Aorta (tissue), 5 donors: ENCODE measurements at regions not wholly inside any gene's neighbourhood (a gene's known extent, or its start where the extent isn't known, plus 50 kb on each side); places are given as distances from the start of the nearest gene placed in this dataset.

Experiments
- ATAC-seq: fragments of 200-7000 bp; cut with Tn5 transposase; one replicate; pipeline ENCODE4 v1.9.1; 2022; ENCODE audit warnings: moderate library complexity; ENCODE audit not compliant: low FRiP score
- DNase-seq, 2 donors: peaks; one replicate each; pipeline ENCODE4 v3.0.0-alpha.2; 2020
- H3K27ac ChIP-seq, 2 donors: one replicate each; pipeline ENCODE4 v1.5.1; 2013; ENCODE audit warnings: low read length in 2 of 2, mild to moderate bottlenecking in 2 of 2, moderate library complexity in 2 of 2, control low read depth in 1 of 2, inconsistent platforms in 1 of 2, low read depth in 1 of 2
- H3K27me3 ChIP-seq, 2 donors: one replicate each; pipeline ENCODE4 v1.6.1; 2013; ENCODE audit warnings: control low read depth in 1 of 2, low read length in 1 of 2, mild to moderate bottlenecking in 1 of 2, moderate library complexity in 1 of 2; ENCODE audit not compliant: insufficient read depth in 2 of 2, control insufficient read depth in 1 of 2
- H3K36me3 ChIP-seq, 2 donors: one replicate each; pipeline ENCODE4 v1.6.1; 2013; ENCODE audit warnings: control low read depth in 1 of 2, low read length in 1 of 2, mild to moderate bottlenecking in 1 of 2; ENCODE audit not compliant: insufficient read depth in 2 of 2, control insufficient read depth in 1 of 2
- H3K4me1 ChIP-seq, 2 donors: one replicate each; pipeline ENCODE4 v1.6.1; 2013; ENCODE audit warnings: low read length in 2 of 2, control low read depth in 1 of 2, mild to moderate bottlenecking in 1 of 2, moderate library complexity in 1 of 2; ENCODE audit not compliant: insufficient read depth in 2 of 2, control insufficient read depth in 1 of 2
- H3K4me3 ChIP-seq, 2 donors: one replicate each; pipeline ENCODE4 v1.5.1; 2013; ENCODE audit warnings: low read length in 2 of 2, control low read depth in 1 of 2, mild to moderate bottlenecking in 1 of 2
- H3K9me3 ChIP-seq: one replicate; pipeline ENCODE4 v1.6.1; 2013; ENCODE audit warnings: mild to moderate bottlenecking, low read length; ENCODE audit not compliant: control insufficient read depth
- WGBS, 2 donors: extraction: QIAGEN DNeasy Blood & Tissue Kit; methylation state at CpG; one replicate each; pipeline ENCODE4 v1.1.7; 2013; 5-methylcytosine and 5-hydroxymethylcytosine counted together
- intact Hi-C, 2 donors: fragments of 100-400 bp; cut with DNase I; formaldehyde crosslinking; loops; one replicate each; pipeline versions ENCODE4 v1.14.2 to v1.15.0; 2022
- donor health status: healthy with polysubstance abuse.
- donor health status: Bipolar disorder and iron deficiency.
- donor health status: DM: no; HTN: no; CAD: no.
- donor health status: DM: no; HTN: no; CAD: no.
- donor health status: DM: yes; HTN: yes; CAD: no.

GRCh38 chr2:140138736-140139135 is 1358.5 kb upstream of the NXPH2 start:
- no peak for ATAC-seq

GRCh38 chr2:140136861-140137260 is 1356.7 kb upstream of the NXPH2 start:
- WGBS, 2 donors, result 78 to 85% methylated on average over 1 of the region's 1 CpG
- H3K4me3 ChIP-seq, result no peak overlapping the region
- peaks cover 2% of the 10 kb centered on the region for H3K9me3 ChIP-seq
- DNase-seq, result no peak
- H3K4me1 ChIP-seq, result no peaks in the 10 kb centered on the region
- H3K27me3 ChIP-seq, result no peaks in the 10 kb centered on the region
- intact Hi-C loops, result no loop called here
- no peaks in the 10 kb centered on the region for H3K36me3 ChIP-seq
- no peak overlapping the region for H3K27ac ChIP-seq
- no peak for ATAC-seq

More at GRCh38 chr2:140138736-140139135, 1358.5 kb upstream of the NXPH2 start:
- Histone ChIP-seq H3K4me1 (no peaks in the 10 kb centered on the region), H3K27me3 (no peaks in the 10 kb centered on the region), H3K9me3 (peaks cover 2% of the 10 kb centered on the region), H3K36me3 (no peaks in the 10 kb centered on the region), H3K27ac (no peak overlapping the region), H3K4me3 (no peak overlapping the region)
- intact Hi-C loops, result no loop called here
- no peak for DNase-seq
- whole genome bisulfite sequencing, 2 donors, result 91% methylated on average over 6 of the region's 6 CpGs

- H3K27me3 ChIP-seq, result no peaks in the 10 kb centered on the region
- H3K27ac ChIP-seq, result no peak overlapping the region
- ATAC-seq, result no peak
- intact Hi-C loops, result no loop called here
- no peak for DNase-seq
- H3K36me3 ChIP-seq, result no peaks in the 10 kb centered on the region
- H3K9me3 ChIP-seq, result peaks cover 2% of the 10 kb centered on the region
- H3K4me3 ChIP-seq, result no peak overlapping the region
- no peaks in the 10 kb centered on the region for H3K4me1 ChIP-seq
Measured at GRCh38 chr2:140136366-140136765, 1356.2 kb upstream of the NXPH2 start.

- intact Hi-C loops, result no loop called here
- no peak for DNase-seq
- Histone ChIP-seq H3K4me1 (no peaks in the 10 kb centered on the region), H3K4me3 (no peak overlapping the region), H3K27ac (no peak overlapping the region), H3K9me3 (no peaks in the 10 kb centered on the region), H3K27me3 (no peaks in the 10 kb centered on the region), H3K36me3 (no peaks in the 10 kb centered on the region)
- ATAC-seq, result no peak
- 68 to 76% methylated on average over 2 of the region's 2 CpGs for whole genome bisulfite sequencing, 2 donors
Measured at GRCh38 chr2:140128909-140129308, 1348.7 kb upstream of the NXPH2 start.

GRCh38 chr2:140122001-140122400 is 1341.8 kb upstream of the NXPH2 start:
- no peak for ATAC-seq
- WGBS, 2 donors, result 85 to 90% methylated on average over 5 of the region's 5 CpGs
- no peak overlapping the region for H3K4me3 ChIP-seq

GRCh38 chr2:140117386-140117785 is 1337.2 kb upstream of the NXPH2 start:
- Histone ChIP-seq H3K36me3 (no peaks in the 10 kb centered on the region), H3K4me1 (no peaks in the 10 kb centered on the region), H3K9me3 (no peaks in the 10 kb centered on the region), H3K27ac (no peak overlapping the region), H3K27me3 (no peaks in the 10 kb centered on the region), H3K4me3 (no peak overlapping the region)
- DNase-seq (no peak), ATAC-seq (no peak)
- 73 to 82% methylated on average over 1 of the region's 1 CpG for WGBS, 2 donors
- intact Hi-C loops, result no loop called here

More at GRCh38 chr2:140122001-140122400, 1341.8 kb upstream of the NXPH2 start:
- Histone ChIP-seq H3K4me1 (no peaks in the 10 kb centered on the region), H3K27ac (no peak overlapping the region), H3K36me3 (no peaks in the 10 kb centered on the region), H3K9me3 (no peaks in the 10 kb centered on the region), H3K27me3 (no peaks in the 10 kb centered on the region)
- DNase-seq, result no peak
- intact Hi-C loops, result no loop called here

GRCh38 chr2:140108706-140109475 is 1328.7 kb upstream of the NXPH2 start:
- WGBS, 2 donors, result 13 to 16% methylated on average over 5 of the region's 5 CpGs
- no peaks in the 10 kb centered on the region for H3K27me3 ChIP-seq
- H3K36me3 ChIP-seq, result no peaks in the 10 kb centered on the region
- DNase-seq (no peak), ATAC-seq (no peak)
- H3K4me1 ChIP-seq, result no peaks in the 10 kb centered on the region
- no peak overlapping the region for H3K4me3 ChIP-seq
- no peaks in the 10 kb centered on the region for H3K9me3 ChIP-seq
- no peak overlapping the region for H3K27ac ChIP-seq
- intact Hi-C loops, result no loop called here

GRCh38 chr2:140091926-140092325 is 1311.7 kb upstream of the NXPH2 start:
- no peaks in the 10 kb centered on the region for H3K9me3 ChIP-seq
- no peaks in the 10 kb centered on the region for H3K27me3 ChIP-seq
- H3K36me3 ChIP-seq, result no peaks in the 10 kb centered on the region
- ATAC-seq, result no peak
- no peak for DNase-seq
- intact Hi-C loops, result loop anchor here in 1 of 2 donors (5.0 kb wide), 1 partner anchor 770 kb away; no protein-coding TSS in a partner anchor
- no peak overlapping the region for H3K27ac ChIP-seq
- H3K4me3 ChIP-seq, result no peak overlapping the region
- no peaks in the 10 kb centered on the region for H3K4me1 ChIP-seq
- WGBS, 2 donors, result 97 to 100% methylated on average over 1 of the region's 1 CpG

GRCh38 chr2:140086964-140087363 is 1306.8 kb upstream of the NXPH2 start:
- Histone ChIP-seq H3K27me3 (no peaks in the 10 kb centered on the region), H3K4me1 (no peaks in the 10 kb centered on the region), H3K4me3 (no peak overlapping the region), H3K9me3 (no peaks in the 10 kb centered on the region), H3K27ac (no peak overlapping the region), H3K36me3 (no peaks in the 10 kb centered on the region)
- WGBS, 2 donors, result 81 to 88% methylated on average over 1 of the region's 1 CpG
- ATAC-seq, result no peak
- intact Hi-C loops, result loop anchor here in 1 of 2 donors (10.0 kb wide), 1 partner anchor 778 kb away; no protein-coding TSS in a partner anchor
- no peak for DNase-seq
